Erythroblast (primary cell): ENCODE measurements at regions not wholly inside any gene's neighbourhood (a gene's known extent, or its start where the extent isn't known, plus 50 kb on each side); places are given as distances from the start of the nearest gene placed in this dataset.

ENCODE experiments used
- DNase-seq, 2 experiments: peaks; one replicate each; lab custom pipeline; 2025; lab: John Stamatoyannopoulos, UW
- GATA1 ChIP-seq: IDR thresholded peaks from 2 replicates; pipeline ENCODE4 v1.6.1; 2011; ENCODE audit warnings: low read depth, mild to moderate bottlenecking, control low read depth, low read length, moderate library complexity
- POLR2A ChIP-seq: IDR thresholded peaks from 2 replicates; pipeline ENCODE4 v1.6.1; 2011; ENCODE audit warnings: mild to moderate bottlenecking, low read length

- TF ChIP-seq POLR2A (no peak), GATA1 (no peak)
- DNase-seq: no peak
Measured at GRCh38 chr1:38547321-38547720, 312.3 kb downstream of the RRAGC start.

- TF ChIP-seq GATA1: no peak
- TF ChIP-seq POLR2A: no peak
- no peak for DNase-seq
Measured at GRCh38 chr1:38546636-38547035, 312.9 kb downstream of the RRAGC start.

GRCh38 chr1:38541223-38541622 lies 318.3 kb downstream of the RRAGC start:
- TF ChIP-seq POLR2A: no peak
- no peak for TF ChIP-seq GATA1
- DNase-seq: no peak

- no peak for TF ChIP-seq POLR2A
- DNase-seq: no peak
Measured at GRCh38 chr1:38539931-38540330, 319.6 kb downstream of the RRAGC start.

GRCh38 chr1:38538834-38539233 lies 320.7 kb downstream of the RRAGC start:
- DNase-seq: no peak
- no peak for TF ChIP-seq POLR2A
- no peak for TF ChIP-seq GATA1

- TF ChIP-seq POLR2A: no peak
- TF ChIP-seq GATA1: no peak
- DNase-seq: no peak
Measured at GRCh38 chr1:38536089-38536488, 323.5 kb downstream of the RRAGC start.

GRCh38 chr1:38534473-38534823 lies 325.1 kb downstream of the RRAGC start:
- no peak for DNase-seq
- TF ChIP-seq GATA1: no peak

- TF ChIP-seq POLR2A (no peak), GATA1 (no peak)
- DNase-seq: no peak
Measured at GRCh38 chr1:38533772-38534472, 325.6 kb downstream of the RRAGC start.

- no peak for DNase-seq
- TF ChIP-seq GATA1: no peak
- no peak for TF ChIP-seq POLR2A
Measured at GRCh38 chr1:38530957-38531356, 328.6 kb downstream of the RRAGC start.

- TF ChIP-seq GATA1 (no peak), POLR2A (no peak)
- no peak for DNase-seq
Measured at GRCh38 chr1:38529946-38530345, 329.6 kb downstream of the RRAGC start.

- no peak for DNase-seq
- TF ChIP-seq POLR2A: no peak
- TF ChIP-seq GATA1: no peak
Measured at GRCh38 chr1:38529391-38529790, 330.2 kb downstream of the RRAGC start.

GRCh38 chr1:38528623-38529022 lies 330.9 kb downstream of the RRAGC start:
- TF ChIP-seq POLR2A (no peak), GATA1 (no peak)
- DNase-seq: no peak

GRCh38 chr1:38527373-38527966 lies 332.1 kb downstream of the RRAGC start:
- DNase-seq: no peak
- no peak for TF ChIP-seq POLR2A
- no peak for TF ChIP-seq GATA1

- DNase-seq: no peak
- no peak for TF ChIP-seq POLR2A
- TF ChIP-seq GATA1: no peak
Measured at GRCh38 chr1:38526046-38526445, 333.5 kb downstream of the RRAGC start.

GRCh38 chr1:38525343-38526043 lies 334.1 kb downstream of the RRAGC start:
- DNase-seq: no peak
- TF ChIP-seq POLR2A (no peak), GATA1 (no peak)
